ENCODE measurements at regions not wholly inside any gene's neighbourhood (a gene's known extent, or its start where the extent isn't known, plus 50 kb on each side); places are given as distances from the start of the nearest gene placed in this dataset.

- TF ChIP-seq KDM5A (IDR thresholded peaks at IDR 0.05; ENCODE audit: low read length): no peak
- no peak for TF ChIP-seq CBX8 (IDR thresholded peaks at IDR 0.05; ENCODE audit: borderline replicate concordance, low read depth, low read length)
- no peak for TF ChIP-seq JUN (IDR thresholded peaks at IDR 0.05; ENCODE audit: low read depth, low read length)
- TF ChIP-seq POLR2A (IDR thresholded peaks at IDR 0.05; ENCODE audit: control extremely low read depth in 1 of 2, low read depth in 2 of 2, low read length in 2 of 2): no peak
- no peak for TF ChIP-seq CTCF (IDR thresholded peaks at IDR 0.05; ENCODE audit: control extremely low read depth in 1 of 3, insufficient read depth in 1 of 3, low read depth in 1 of 3, low read length in 3 of 3)
- no peak for TF ChIP-seq MAX (IDR thresholded peaks at IDR 0.05)
- no peak for TF ChIP-seq JUND (IDR thresholded peaks at IDR 0.05; ENCODE audit: low read length)
- TF ChIP-seq ATF2 (IDR thresholded peaks at IDR 0.05; ENCODE audit: low read length): no peak
- no peak for TF ChIP-seq KDM1A (IDR thresholded peaks at IDR 0.05; ENCODE audit: borderline replicate concordance, low read length)
- TF ChIP-seq CEBPB (IDR thresholded peaks at IDR 0.05; ENCODE audit: low read depth, low read length): no peak
- TF ChIP-seq TAF1 (IDR thresholded peaks at IDR 0.05; ENCODE audit: low read depth, low read length): no peak
- TF ChIP-seq SUZ12 (IDR thresholded peaks at IDR 0.05; ENCODE audit: low read length): no peak
- no peak for TF ChIP-seq BRCA1 (IDR thresholded peaks at IDR 0.05; ENCODE audit: low read depth, low read length)
These were observed 825.6 kb downstream of the PCDH7 start for GRCh38 chr4:31545755-31546154.
